Kidney (tissue), 13 donors: ENCODE measurements at regions not wholly inside any gene's neighbourhood (a gene's known extent, or its start where the extent isn't known, plus 50 kb on each side); places are given as distances from the start of the nearest gene placed in this dataset.

ENCODE experiments used
- DNase-seq, 5 donors: peaks; one replicate each; pipeline ENCODE4 v3.0.0-alpha.2; 2013 to 2020
- FAIRE-seq: peaks from 2 replicates; lab custom pipeline; 2012; peaks lifted over from hg19 to GRCh38; lab: Jason Lieb, UNC
- H3K27ac ChIP-seq, 2 donors: one replicate each; pipeline ENCODE4 v1.7.0; 2013; ENCODE audit warnings: low read depth in 2 of 2, low read length in 2 of 2, inconsistent platforms in 1 of 2
- H3K27me3 ChIP-seq: one replicate; pipeline ENCODE4 v1.7.1; 2013; ENCODE audit warnings: low read length, inconsistent platforms; ENCODE audit not compliant: control insufficient read depth, insufficient read depth
- H3K36me3 ChIP-seq, 3 donors: one replicate each; pipeline versions ENCODE4 v1.7.0 to v1.7.1; 2013; ENCODE audit warnings: low read length in 3 of 3, control low read depth in 1 of 3, inconsistent platforms in 1 of 3; ENCODE audit not compliant: insufficient read depth in 3 of 3, control insufficient read depth in 2 of 3
- H3K4me1 ChIP-seq, 3 donors: one replicate each; pipeline versions ENCODE4 v1.7.0 to v1.7.1; 2013; ENCODE audit warnings: low read length in 3 of 3, inconsistent platforms in 1 of 3, low read depth in 1 of 3; ENCODE audit not compliant: control insufficient read depth in 2 of 3, insufficient read depth in 2 of 3
- H3K4me3 ChIP-seq, 3 donors: one replicate each; pipeline versions ENCODE4 v1.7.0 to v1.8.1; 2013; ENCODE audit warnings: low read length in 3 of 3, control low read depth in 1 of 3, inconsistent platforms in 1 of 3
- H3K9ac ChIP-seq, 3 donors: one replicate each; pipeline versions ENCODE4 v1.7.0 to v1.7.1; 2013; ENCODE audit warnings: low read length in 3 of 3, control low read depth in 1 of 3, inconsistent platforms in 1 of 3
- H3K9me3 ChIP-seq, 3 donors: one replicate each; pipeline versions ENCODE4 v1.7.0 to v1.7.1; 2013; ENCODE audit warnings: low read length in 3 of 3, control low read depth in 1 of 3, inconsistent platforms in 1 of 3; ENCODE audit not compliant: control insufficient read depth in 2 of 3, insufficient read depth in 1 of 3
- CTCF ChIP-seq: IDR thresholded peaks from 3 replicates; pipeline ENCODE4 v1.5.1; 2012; ENCODE audit warnings: mild to moderate bottlenecking, moderate library complexity, borderline replicate concordance; ENCODE audit not compliant: insufficient read depth; ENCODE audit errors: extremely low read depth
- intact Hi-C: fragments of 100-400 bp; cut with DNase I; formaldehyde crosslinking; loops from one replicate; pipeline ENCODE4 v1.11.1; 2022
- donor health status: control.
- donor health status: control.
- donor health status: control.
- donor health status: control.
- donor health status: control.
- donor health status: DM: yes; HTN: yes; CAD: no.
- donor health status: Normal renal cell carcinoma (clear cell type).

GRCh38 chr3:159249472-159250174, 447.8 kb downstream of the MFSD1 start:
- Histone ChIP-seq H3K9ac (no peak overlapping the region), H3K4me3 (no peak overlapping the region), H3K4me1 (no peaks in the 10 kb centered on the region), H3K36me3 (no peaks in the 10 kb centered on the region), H3K9me3 (peaks cover 0 to 6% (median 3%) of the 10 kb centered on the region in 3 donors), H3K27me3 (no peaks in the 10 kb centered on the region), H3K27ac (no peak overlapping the region)
- no peak for FAIRE-seq
- no peak for DNase-seq
- TF ChIP-seq CTCF = no peak
- intact Hi-C loops = loop anchor here (10.0 kb wide), 2 partner anchors 335 to 405 kb away; no protein-coding TSS in a partner anchor

GRCh38 chr3:159250961-159251360, 449.1 kb downstream of the MFSD1 start:
- TF ChIP-seq CTCF = no peak
- H3K9ac ChIP-seq = no peak overlapping the region
- H3K36me3 ChIP-seq = no peaks in the 10 kb centered on the region
- no peak overlapping the region for H3K27ac ChIP-seq
- DNase-seq (no peak), FAIRE-seq (no peak)
- intact Hi-C loops = loop anchor here (10.0 kb wide), 2 partner anchors 336 to 406 kb away; no protein-coding TSS in a partner anchor
- H3K4me1 ChIP-seq = no peaks in the 10 kb centered on the region
- H3K27me3 ChIP-seq = no peaks in the 10 kb centered on the region
- H3K4me3 ChIP-seq = no peak overlapping the region
- H3K9me3 ChIP-seq = peaks cover 0 to 6% (median 3%) of the 10 kb centered on the region in 3 donors

GRCh38 chr3:159252274-159252673, 450.4 kb downstream of the MFSD1 start:
- DNase-seq (no peak), FAIRE-seq (no peak)
- no peak for TF ChIP-seq CTCF
- H3K9me3 ChIP-seq = peaks cover 0 to 6% (median 3%) of the 10 kb centered on the region in 3 donors
- intact Hi-C loops = loop anchor here (10.0 kb wide), 2 partner anchors 337 to 407 kb away; no protein-coding TSS in a partner anchor
- H3K27me3 ChIP-seq = no peaks in the 10 kb centered on the region
- H3K9ac ChIP-seq = no peak overlapping the region
- no peak overlapping the region for H3K27ac ChIP-seq
- H3K36me3 ChIP-seq = no peaks in the 10 kb centered on the region
- H3K4me1 ChIP-seq = no peaks in the 10 kb centered on the region
- no peak overlapping the region for H3K4me3 ChIP-seq
